Right renal cortex interstitium (tissue), 3 donors: ENCODE measurements at regions not wholly inside any gene's neighbourhood (a gene's known extent, or its start where the extent isn't known, plus 50 kb on each side); places are given as distances from the start of the nearest gene placed in this dataset.
"Not testable (repeated sequence)": the region's sequence is repeated elsewhere in the genome, so short reads cannot be mapped to it uniquely, and the experiment has no call there.

Source experiments
- DNase-seq, 3 donors: peaks; one replicate each; pipeline ENCODE4 v3.0.0-alpha.2; 2013; ENCODE audit warnings: low read depth in 3 of 3, low spot score in 2 of 3

GRCh38 chr15:96187341-96188305 lies 142.9 kb upstream of the NR2F2 start:
- DNase-seq: no peak

GRCh38 chr15:96197721-96198120 lies 132.8 kb upstream of the NR2F2 start:
- DNase-seq: no peak

GRCh38 chr15:96199111-96199510 lies 131.4 kb upstream of the NR2F2 start:
- DNase-seq: no peak

GRCh38 chr15:96200357-96200967 lies 130.0 kb upstream of the NR2F2 start:
- no peak for DNase-seq

GRCh38 chr15:96201696-96202095 lies 128.8 kb upstream of the NR2F2 start:
- no peak for DNase-seq

- not testable (repeated sequence) for DNase-seq
Observed at GRCh38 chr15:96205588-96205987, 124.9 kb upstream of the NR2F2 start.

GRCh38 chr15:96207377-96208006 lies 123.0 kb upstream of the NR2F2 start:
- DNase-seq: no peak

- DNase-seq: no peak
Observed at GRCh38 chr15:96209285-96209735, 121.2 kb upstream of the NR2F2 start.

GRCh38 chr15:96213045-96213444 lies 117.5 kb upstream of the NR2F2 start:
- no peak for DNase-seq

GRCh38 chr15:96213896-96214295 lies 116.6 kb upstream of the NR2F2 start:
- no peak for DNase-seq

- not testable (repeated sequence) for DNase-seq
Observed at GRCh38 chr15:96216481-96216880, 114.0 kb upstream of the NR2F2 start.

- no peak for DNase-seq
Observed at GRCh38 chr15:96217983-96218382, 112.5 kb upstream of the NR2F2 start.

- DNase-seq: no peak
Observed at GRCh38 chr15:96218623-96219455, 111.7 kb upstream of the NR2F2 start.

GRCh38 chr15:96219681-96220080 lies 110.8 kb upstream of the NR2F2 start:
- no peak for DNase-seq

GRCh38 chr15:96220657-96221056 lies 109.8 kb upstream of the NR2F2 start:
- no peak for DNase-seq

GRCh38 chr15:96222981-96223380 lies 107.5 kb upstream of the NR2F2 start:
- DNase-seq: no peak

- DNase-seq: no peak
Observed at GRCh38 chr15:96223939-96224338, 106.6 kb upstream of the NR2F2 start.

GRCh38 chr15:96225642-96226259 lies 104.7 kb upstream of the NR2F2 start:
- DNase-seq: no peak

- DNase-seq: no peak
Observed at GRCh38 chr15:96230526-96231181, 99.8 kb upstream of the NR2F2 start.

GRCh38 chr15:96232335-96232734 lies 98.2 kb upstream of the NR2F2 start:
- DNase-seq: no peak
